Heart left ventricle (tissue), 13 donors: ENCODE measurements at regions not wholly inside any gene's neighbourhood (a gene's known extent, or its start where the extent isn't known, plus 50 kb on each side); places are given as distances from the start of the nearest gene placed in this dataset.

Source experiments
- POLR2A ChIP-seq, 2 donors: fragments of 450-650 bp; IDR thresholded peaks; one replicate each; pipeline ENCODE4 v1.6.1; 2017; ENCODE audit warnings: antibody characterized with exemption in 2 of 2, mild to moderate bottlenecking in 2 of 2, moderate library complexity in 2 of 2
- TF ChIP-seq, protein P1 (sequence below), 12 donors: fragments of 200-600 bp; sonication (generic) in 4 of 12; IDR thresholded peaks; one replicate each; pipeline versions ENCODE4 v1.5.0 to v1.8.0; 2018 to 2022; ENCODE audit warnings: antibody characterized with exemption in 12 of 12, mild to moderate bottlenecking in 5 of 12
- donor health status: ischemic (EF 13 %, LVEDD 7.1; RV severe dilation, severe dysfunction).
- donor health status: DM: no; HTN: yes; CAD: no.
- donor health status: DM: no; HTN: no; CAD: no.
- donor health status: ischemic (EF 25% LVEDD 6.9; RV normal size, moderate dysfunction).
- donor health status: ischemic (EF 25% LVEDD 5.7; RV mildly dilated, moderate dysfunction).
- donor health status: ischemic (EF 35%, LVEDD 5.7; RV mildly dilated, moderate dysfunction).
- donor health status: nonischemic (EF 11% LVEDD 7.7; RV severe dilation, severe dysfunction).
- donor health status: DM: yes; HTN: yes; CAD: no.
- donor health status: PGD.
- donor health status: ischemic (EF 29% LVEDD 5.4; RV normal size, mild dysfunction).
- donor health status: nonischemic (EF 23%, LVEDD 6.1; RV moderate dilation, normal function).

- TF ChIP-seq, protein P1, sequence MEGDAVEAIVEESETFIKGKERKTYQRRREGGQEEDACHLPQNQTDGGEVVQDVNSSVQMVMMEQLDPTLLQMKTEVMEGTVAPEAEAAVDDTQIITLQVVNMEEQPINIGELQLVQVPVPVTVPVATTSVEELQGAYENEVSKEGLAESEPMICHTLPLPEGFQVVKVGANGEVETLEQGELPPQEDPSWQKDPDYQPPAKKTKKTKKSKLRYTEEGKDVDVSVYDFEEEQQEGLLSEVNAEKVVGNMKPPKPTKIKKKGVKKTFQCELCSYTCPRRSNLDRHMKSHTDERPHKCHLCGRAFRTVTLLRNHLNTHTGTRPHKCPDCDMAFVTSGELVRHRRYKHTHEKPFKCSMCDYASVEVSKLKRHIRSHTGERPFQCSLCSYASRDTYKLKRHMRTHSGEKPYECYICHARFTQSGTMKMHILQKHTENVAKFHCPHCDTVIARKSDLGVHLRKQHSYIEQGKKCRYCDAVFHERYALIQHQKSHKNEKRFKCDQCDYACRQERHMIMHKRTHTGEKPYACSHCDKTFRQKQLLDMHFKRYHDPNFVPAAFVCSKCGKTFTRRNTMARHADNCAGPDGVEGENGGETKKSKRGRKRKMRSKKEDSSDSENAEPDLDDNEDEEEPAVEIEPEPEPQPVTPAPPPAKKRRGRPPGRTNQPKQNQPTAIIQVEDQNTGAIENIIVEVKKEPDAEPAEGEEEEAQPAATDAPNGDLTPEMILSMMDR (IDR thresholded peaks at IDR 0.05), result no peak
- TF ChIP-seq POLR2A (IDR thresholded peaks at IDR 0.05), result no peak
Measured at GRCh38 chr1:55694310-55694801, 479.2 kb upstream of the USP24 start.
